GM04504 (cell line): ENCODE measurements at regions not wholly inside any gene's neighbourhood (a gene's known extent, or its start where the extent isn't known, plus 50 kb on each side); places are given as distances from the start of the nearest gene placed in this dataset.

Source experiments
- DNase-seq: peaks from one replicate; pipeline ENCODE4 v3.0.0-alpha.2; 2012; ENCODE audit warnings: low read depth

DNA sequence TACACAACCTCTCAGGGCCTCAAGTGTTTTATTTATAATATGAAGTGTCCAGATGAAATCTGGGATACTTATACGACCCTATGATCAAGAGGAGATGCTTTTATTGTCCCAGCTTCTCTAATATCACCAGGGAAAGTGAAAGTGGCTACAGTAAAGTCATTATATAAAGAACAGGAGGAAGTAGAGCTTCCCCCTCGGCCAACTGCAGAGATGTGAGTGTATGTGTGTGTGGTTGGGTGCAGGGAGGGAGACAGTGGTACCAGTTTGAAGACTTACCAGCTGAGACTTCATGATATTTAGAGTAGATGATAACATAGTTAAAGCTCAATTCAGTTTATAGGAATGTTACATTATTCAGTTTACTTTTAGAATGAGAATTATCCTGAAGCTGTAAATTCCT, 373.6 kb upstream of the DDI1 start:
- DNase-seq: no peak

DNA sequence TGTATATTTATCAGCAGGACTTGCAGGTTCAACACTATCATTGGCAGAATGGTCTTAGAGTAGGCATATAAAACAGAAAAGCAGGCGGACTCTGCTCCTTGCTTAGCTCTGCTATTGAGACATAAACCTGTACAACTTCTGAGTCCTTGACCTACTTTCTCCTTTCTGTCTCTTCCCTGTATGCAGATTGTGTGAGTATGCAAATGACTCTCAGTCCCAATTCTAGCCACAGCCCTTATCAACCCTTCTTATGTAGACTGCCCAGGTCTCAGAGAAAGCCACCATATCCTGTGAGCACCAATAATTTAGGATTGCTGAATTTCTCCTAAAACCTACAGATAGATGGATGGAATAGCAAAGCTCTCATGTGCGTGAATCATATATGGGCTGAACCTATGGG, 367.6 kb upstream of the DDI1 start:
- no peak for DNase-seq

DNA sequence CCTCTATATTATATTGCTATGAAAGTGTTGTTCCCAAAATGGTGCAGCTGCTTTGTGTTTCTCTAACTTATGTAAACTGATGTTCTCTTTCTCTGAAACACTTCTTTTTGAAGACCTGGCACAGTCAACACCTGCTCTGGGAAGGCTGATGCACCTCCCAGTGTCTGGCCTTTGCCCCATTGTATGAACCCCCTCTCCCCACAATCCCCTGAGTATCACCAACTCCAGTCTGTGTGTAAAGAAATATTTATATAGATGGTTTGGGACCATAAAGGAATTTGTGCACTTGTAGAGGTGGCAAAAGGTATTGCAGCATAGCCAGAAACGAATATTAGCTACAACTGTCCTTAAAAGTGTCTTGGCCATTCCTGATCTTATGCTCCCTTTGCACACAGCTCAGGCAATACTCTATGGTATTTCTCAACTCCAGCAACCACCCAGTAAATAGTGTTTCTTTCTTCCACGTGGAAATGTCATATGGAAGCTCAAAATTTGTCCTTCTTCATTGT, 365.2 kb upstream of the DDI1 start:
- no peak for DNase-seq

DNA sequence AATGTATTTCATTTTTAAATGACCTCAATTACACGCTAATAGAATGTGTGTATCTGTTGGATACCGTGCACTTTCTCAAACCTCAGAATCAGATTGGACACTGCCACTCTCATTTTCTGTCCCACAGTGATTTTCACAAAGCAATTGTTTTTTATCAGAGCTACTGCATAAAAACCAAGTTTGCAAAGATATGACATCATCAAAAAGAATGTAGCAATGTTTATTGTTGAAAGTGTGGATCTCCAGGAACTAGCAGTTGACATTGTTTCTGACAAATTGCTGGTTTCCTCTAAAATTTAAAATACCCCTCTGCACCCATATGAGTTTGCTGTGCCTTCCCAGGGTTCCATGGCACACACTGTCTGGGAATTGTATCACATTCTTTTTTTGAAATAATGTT, 362.7 kb upstream of the DDI1 start:
- no peak for DNase-seq

DNA sequence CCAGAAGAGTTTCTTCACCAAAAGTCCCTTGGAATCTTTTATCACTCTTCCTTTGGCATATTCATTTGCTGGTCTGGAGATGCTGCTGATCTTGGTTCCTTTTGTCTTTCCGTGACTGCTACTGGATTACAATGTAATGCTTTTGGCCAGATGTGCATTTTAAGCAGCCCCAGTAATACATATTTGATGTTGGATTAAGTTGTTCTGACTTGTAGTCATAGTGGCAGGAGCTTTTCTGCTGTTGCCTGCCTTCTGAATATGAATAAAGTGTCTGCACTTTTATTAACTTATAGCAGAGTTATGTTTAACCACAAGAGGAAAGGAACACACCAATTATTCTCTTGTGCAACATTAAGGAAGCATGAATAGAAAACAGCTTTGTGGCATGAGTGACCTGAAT, 360.0 kb upstream of the DDI1 start:
- no peak for DNase-seq

DNA sequence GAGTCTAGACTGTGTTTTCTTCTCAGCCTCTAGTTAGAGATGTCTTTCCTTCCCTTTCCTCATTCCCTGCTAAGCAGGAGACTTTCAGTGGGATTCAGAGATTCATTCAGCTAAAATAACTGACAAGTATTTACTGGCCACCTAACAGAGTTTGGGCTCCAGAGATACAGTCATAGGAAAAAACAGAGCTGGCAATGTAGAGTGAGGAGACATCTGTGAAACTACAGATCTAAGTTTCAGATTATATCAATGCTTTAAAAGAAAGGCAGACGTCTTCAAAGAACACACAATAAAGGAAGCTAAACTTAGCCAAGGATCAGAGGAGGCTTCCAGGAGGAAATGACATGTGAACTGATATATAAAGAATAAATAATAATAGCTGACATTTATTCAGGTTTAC, 355.6 kb upstream of the DDI1 start:
- DNase-seq: no peak

DNA sequence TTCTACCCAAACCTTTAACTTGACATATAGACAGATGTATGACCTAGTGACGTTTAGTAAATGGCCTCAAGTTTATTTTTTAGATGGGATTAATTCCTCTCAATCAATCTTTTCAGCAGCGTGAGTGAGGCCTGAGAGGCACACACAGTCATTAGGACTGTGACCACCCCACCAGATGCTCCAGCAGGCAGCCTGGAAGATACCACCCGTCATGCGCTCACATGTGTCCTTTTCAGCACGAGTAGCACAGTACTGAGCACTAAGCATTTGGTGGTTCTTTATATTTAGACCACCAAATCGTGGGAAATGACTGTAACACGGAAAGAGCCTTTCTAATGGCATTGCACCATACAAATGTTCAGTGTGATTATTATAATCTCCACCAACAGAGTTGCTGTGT, 354.6 kb upstream of the DDI1 start:
- DNase-seq: no peak

DNA sequence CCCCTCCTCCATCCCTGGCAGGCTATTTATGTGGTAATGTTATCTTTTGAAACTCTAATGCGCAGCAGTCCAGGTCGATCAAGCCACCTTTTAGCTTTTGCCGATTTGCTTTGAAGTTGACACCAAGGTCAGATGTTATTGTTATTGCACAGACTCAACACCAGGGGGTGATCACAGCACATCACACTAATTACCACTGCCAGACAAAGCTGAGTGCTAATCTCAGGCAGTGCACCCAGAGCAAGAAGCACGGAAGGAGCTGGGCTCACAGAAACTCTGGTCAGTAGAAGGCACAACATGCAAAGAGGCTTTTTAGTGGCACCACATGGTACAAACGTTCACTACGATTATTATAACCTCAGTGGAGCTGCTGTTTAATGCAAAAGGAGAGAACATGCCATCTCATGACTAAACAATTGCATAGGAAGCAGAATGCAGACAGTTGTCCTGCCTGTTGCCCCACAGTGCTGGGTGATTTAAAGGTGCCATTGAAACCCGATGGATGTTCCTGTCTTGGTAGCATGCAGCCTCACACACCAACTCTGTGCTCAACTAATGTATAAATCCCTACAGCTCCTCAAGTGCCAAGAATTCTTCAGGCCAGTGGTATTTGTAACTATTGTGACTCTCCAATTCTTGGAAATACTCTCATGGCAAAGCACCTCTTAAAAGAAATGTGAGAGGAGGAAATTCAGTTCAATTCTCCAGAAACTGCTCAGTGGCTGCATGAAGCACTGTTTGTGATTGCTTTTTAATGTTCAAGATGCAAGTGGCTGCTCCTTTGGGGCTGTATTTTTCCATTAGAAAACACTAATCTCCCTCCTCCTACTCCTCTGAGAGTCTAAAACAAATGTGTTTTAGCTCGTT, 353.9 kb upstream of the DDI1 start:
- DNase-seq: peak; percentile 65

DNA sequence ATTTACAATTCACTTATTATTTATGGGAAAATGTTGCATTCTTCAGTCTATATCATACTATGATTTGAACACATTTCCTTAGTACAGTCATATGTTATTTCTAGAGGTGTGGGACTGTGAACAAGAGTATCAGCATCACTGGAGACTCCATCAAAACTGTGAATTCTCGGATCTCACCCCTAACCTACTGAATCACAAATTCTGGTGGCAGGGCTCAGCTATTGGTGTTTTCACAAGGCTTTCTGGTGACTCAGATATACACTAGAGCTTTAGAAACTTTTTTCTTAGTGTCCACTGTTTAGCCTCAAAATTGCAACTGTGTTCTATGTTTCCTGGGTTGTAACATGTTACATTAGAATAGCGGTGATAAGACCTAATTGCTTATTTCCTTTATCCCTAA, 352.9 kb upstream of the DDI1 start:
- no peak for DNase-seq

DNA sequence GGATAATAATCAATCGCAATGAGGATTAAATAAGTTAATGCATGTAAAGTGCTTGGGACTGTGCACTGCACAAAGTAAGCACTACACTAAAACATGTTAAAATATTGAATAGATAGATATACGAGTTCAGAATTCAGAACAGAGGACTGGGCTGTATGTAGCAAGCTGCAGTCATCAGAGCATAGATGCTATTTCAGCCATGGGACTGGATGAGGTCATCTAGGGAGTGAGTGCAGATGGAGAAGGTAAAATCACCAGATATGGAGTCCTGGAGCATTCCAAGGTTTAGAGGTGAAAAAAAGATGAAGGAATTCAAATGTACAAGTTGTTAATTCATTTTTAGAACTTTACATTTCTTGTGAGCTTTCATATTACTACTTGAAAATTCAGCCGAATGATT, 347.5 kb upstream of the DDI1 start:
- no peak for DNase-seq

DNA sequence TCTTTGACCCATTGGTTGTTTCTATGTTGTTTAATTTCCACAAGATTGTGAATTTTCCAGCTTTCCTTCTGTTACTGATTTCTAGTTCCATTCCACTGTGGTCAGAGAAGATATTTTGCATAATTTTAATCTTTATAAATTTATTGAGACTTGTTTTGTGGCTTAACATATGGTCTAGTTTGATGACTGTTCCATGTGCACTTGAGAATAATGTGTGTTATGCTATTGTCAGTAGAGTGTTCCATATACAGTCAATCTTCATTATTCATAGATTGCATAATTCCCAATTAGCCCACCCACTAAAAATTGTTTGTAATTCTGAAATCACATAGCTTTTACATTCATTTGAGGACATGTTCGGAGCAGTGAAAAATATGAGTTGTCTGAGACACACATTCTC, 346.1 kb upstream of the DDI1 start:
- no peak for DNase-seq

DNA sequence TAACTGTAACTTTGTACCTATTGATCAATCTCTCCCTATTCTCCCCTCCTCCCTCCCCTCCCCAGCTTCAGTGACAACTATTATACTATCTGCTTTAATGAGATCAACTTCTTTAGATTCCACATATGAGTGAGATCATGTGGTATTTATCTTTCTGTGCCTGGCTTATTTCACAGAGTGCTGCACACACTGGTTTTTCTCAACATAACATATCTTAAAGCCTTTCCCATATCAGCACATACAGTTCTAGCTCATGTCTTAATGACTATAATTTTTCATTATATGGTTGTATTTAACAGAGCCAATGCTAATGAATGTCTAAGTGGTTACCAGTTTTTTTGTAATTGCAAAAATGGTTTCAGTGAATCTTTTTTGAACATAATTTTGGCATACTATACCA, 340.3 kb upstream of the DDI1 start:
- no peak for DNase-seq

DNA sequence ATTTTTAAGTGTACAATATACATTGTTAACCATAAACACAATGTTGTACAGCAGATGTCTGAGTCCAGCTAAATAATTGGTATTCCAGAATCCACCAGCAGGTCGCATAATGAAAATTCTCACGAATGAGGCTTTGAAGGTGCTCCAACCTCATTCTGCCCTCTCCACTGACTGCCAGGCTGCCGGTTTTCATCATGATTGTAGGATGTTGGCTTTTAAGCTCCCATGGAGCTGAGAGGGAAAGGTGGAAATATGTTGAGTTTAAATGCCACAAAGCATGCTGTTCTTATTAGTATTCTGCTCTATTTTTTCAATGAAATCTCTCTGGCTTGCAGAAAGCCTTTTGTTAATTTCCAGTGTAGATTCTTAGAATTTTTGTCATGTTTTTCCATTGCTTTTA, 337.2 kb upstream of the DDI1 start:
- no peak for DNase-seq

DNA sequence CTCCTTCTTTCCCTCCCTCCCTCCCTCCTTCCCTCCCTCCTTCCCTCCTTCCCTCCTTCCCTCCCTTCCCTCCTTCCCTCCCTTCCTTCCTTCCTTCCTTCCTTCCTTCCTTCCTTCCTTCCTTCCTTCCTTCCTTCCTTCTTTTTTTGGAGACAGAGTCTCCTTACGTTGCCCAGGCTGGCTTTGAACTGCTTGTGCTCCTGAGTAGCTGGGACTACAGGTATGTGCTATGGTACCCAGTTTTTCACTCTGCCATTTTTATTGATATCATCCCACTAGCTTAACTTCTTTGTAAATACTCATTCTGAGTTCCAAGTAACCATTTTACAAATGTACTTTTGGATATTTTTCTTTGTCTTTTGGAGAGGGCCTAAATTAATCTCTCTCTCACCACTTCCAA, 336.8 kb upstream of the DDI1 start:
- no peak for DNase-seq

DNA sequence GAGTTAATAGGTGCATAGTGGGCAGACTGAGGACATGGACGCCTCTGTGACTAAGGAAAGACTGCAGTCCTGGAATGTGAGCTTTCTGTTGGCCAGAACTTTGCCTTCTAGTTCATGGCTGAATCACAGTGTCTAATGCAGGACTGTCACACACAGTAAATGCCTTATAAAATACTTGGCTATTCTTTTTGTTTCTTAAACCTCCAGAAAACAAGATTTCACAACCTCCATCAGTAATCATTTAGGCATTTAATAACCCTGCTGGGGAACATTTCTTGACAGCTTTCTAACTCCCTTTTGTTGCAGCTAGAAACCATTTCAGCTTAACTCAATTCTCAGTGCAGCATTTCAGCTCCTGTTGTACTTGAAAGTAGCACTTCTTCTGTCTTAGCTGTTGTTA, 335.8 kb upstream of the DDI1 start:
- peak; percentile 83 for DNase-seq

DNA sequence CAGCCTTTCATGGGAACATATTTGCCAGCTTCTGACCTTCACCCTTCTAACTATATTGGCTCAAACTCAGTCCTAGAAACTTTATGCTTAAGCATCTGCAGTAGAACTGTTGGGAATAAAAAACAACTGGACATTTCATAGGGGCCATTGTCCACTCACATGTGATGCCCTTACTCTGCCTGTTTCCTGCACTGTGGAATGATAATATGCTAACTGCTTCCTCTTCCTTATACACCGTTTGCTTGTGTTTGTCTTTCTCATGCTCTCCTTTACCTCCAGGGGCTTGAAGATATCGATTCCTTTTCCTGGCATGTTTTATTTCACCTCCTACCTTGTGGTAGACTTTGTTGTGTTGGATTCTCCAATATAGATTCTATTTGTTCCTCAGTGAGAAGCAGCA, 333.0 kb upstream of the DDI1 start:
- no peak for DNase-seq

DNA sequence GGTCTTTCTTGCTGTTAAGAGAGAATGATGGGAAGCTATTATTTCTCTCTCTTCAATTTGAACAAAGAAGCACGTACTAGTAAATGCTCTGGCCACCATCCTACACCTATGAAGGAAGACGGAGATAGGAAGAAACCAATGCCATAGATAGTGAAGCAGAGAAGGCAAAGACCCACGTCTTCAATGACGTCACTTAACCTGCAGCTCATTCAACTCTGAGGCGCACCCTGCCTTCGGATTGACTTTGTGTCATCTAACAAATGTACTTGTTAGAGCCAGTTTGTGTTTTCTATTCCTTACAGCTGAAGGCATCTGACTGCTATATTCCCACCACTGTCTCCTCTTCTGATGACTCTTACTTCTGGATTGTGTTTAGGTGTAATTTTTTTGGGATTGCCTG, 332.5 kb upstream of the DDI1 start:
- no peak for DNase-seq

DNA sequence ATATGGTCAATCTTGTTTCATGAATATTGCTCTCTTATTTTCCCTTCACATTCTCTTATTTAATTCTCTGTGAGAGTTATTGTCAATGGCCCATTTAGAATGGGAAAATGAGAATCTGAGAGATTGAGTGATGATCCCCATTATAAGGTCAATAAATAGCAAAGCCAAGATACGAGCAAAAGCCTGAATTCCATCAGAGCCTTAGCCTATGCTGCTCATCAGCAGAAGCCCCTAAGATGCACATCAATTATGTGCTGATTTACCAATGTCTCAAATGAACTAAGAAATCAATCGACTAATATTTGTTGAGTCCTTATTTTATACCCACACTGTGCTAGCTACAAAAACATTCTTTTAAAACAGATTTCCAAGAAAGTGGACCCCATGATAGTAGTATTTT, 330.8 kb upstream of the DDI1 start:
- DNase-seq: no peak

DNA sequence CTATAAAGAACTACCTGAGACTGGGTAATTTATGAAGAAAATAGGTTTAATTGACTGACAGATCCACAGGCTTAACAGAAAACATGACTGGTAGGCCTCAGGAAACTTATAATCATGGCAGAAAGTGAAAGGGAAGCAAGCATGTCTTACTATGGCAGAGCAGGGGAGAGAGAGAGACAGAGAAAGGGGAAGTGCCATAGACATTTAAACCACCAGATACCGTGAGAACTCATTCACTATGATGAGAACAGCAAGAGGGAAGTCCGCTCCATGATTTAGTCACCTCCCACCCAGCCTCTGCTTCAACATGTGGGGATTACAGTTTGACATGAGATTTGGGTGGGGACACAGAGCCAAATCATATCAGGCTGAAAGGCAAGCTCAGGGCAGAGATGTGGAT, 327.1 kb upstream of the DDI1 start:
- no peak for DNase-seq

DNA sequence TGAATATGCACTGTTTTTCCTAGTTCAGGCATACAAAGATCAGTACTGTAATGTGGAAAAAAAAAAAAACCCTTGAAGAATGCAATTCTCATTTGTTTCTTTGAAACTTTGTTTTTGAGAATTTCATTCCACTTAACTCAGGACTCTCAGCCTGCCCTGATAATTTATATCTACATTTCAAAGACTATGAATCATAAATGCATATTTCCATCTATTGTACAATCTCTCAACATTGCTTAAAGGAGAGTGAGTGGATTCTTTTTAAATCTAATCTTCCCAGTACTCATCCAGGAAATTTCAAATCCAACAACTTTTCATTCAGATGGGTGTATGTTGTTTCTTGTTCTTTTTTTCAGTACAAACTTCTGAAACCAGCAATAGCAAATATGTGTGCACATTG, 322.2 kb upstream of the DDI1 start:
- DNase-seq: no peak

DNA sequence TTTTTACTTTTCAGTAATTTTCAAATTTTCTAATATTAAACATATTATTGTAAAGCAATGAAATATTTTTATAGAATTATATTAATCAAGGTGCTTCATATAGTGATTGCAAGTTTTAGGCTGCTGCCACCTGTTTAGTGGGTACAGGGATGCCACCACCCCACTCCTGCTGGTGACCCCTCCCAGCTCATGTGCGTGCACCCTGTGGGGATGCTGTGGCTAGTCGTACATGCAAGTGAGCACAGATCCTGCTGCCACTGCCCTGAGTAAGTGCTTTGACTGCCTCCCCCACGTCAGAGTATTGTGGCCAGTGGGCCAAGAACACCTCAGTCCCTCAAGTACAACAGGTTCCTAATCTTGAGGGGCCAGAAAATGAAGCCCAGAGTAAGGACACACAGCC, 320.1 kb upstream of the DDI1 start:
- DNase-seq: no peak

DNA sequence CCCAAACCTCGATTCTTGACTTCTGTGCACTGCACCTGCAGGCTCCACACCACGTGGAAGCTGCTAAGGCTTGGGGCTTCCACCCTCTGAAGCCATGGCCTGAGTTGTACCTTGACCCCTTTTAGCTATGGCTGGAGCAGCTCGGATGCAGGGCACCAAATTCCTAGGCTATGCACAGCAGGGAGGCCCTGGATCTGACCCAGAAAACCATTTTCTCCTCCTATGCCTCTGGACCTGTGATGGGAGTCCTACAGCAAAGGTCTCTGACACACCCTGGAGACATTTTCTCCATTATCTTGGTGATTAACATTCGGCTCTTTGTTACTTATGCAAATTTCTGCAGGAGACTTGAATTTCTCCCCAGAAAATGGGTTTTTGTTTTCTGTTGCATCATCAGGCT, 309.2 kb upstream of the DDI1 start:
- no peak for DNase-seq

DNA sequence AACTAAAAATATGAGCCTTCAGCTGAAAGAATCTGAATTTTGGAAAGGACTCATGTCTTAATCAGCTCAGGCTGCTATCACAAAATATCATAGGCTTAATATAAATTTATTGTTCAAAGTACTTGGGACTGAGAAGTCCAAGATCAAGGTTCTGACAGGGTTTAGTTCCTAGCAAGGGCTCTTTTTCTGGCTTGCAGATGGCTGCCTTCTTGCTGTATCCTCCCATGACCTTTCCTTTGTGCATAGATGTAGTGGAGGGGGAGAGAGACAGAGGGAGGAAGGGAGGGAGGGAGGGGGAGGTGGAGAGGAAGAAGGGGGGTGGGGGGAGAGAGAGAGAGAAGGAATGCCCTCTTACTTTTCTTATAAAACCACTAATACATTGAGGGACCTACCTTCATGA, 306.8 kb upstream of the DDI1 start:
- no peak for DNase-seq
